OCI-LY7 (cell line): ENCODE measurements at regions not wholly inside any gene's neighbourhood (a gene's known extent, or its start where the extent isn't known, plus 50 kb on each side); places are given as distances from the start of the nearest gene placed in this dataset.

Source experiments
- BruUV-seq: library from RNA; stranded (reverse); fragments of 400-500 nt; replicated peaks from 2 replicates; lab custom pipeline; 2021; lab: Mats Ljungman, UMichigan
- CTCF ChIA-PET: fragments of 300-600 bp; sonication (Branson Sonifier 250); formaldehyde crosslinking; loops from one replicate; lab custom pipeline; 2022; ENCODE audit warnings: antibody characterized with exemption; ENCODE audit not compliant: unreplicated experiment; lab: Charles Lee
- POLR2A ChIA-PET: fragments of 300-600 bp; sonication (Branson Sonifier 250); formaldehyde crosslinking; loops from one replicate; lab custom pipeline; 2022; ENCODE audit warnings: antibody characterized with exemption; lab: Charles Lee
- DNase-seq: peaks from one replicate; pipeline ENCODE4 v3.0.0-alpha.2; 2015; ENCODE audit warnings: low spot score
- H2AFZ ChIP-seq: fragments of 200-600 bp; sonication (generic), shearing (Covaris generic); 2 replicates; pipeline ENCODE4 v1.6.1; 2014; ENCODE audit warnings: mild to moderate bottlenecking, antibody characterized with exemption, low read length, moderate library complexity
- H3K27ac ChIP-seq: fragments of 200-600 bp; sonication (generic); 2 replicates; pipeline ENCODE4 v1.5.1; 2014; ENCODE audit warnings: mixed run types, low read depth, mild to moderate bottlenecking, moderate library complexity, low read length, inconsistent platforms; ENCODE audit not compliant: poor library complexity, severe bottlenecking
- H3K36me3 ChIP-seq: fragments of 200-600 bp; sonication (generic); 2 replicates; pipeline ENCODE4 v1.6.1; 2014; ENCODE audit warnings: mild to moderate bottlenecking, antibody characterized with exemption, low read length, moderate library complexity, mixed read lengths; ENCODE audit not compliant: insufficient read depth
- H3K4me1 ChIP-seq: fragments of 200-600 bp; sonication (generic); 2 replicates; pipeline ENCODE4 v1.5.1; 2014; ENCODE audit warnings: mild to moderate bottlenecking, low read length; ENCODE audit not compliant: insufficient read depth, poor library complexity, severe bottlenecking
- H3K4me2 ChIP-seq: fragments of 200-600 bp; sonication (generic); 2 replicates; pipeline ENCODE4 v1.6.1; 2014; ENCODE audit warnings: mild to moderate bottlenecking, low read length
- H3K4me3 ChIP-seq: fragments of 200-600 bp; sonication (generic); 2 replicates; pipeline ENCODE4 v1.5.1; 2014; ENCODE audit warnings: mild to moderate bottlenecking, low read depth, low read length; ENCODE audit not compliant: poor library complexity, severe bottlenecking
- H3K79me2 ChIP-seq: fragments of 200-600 bp; sonication (generic); 2 replicates; pipeline ENCODE4 v1.6.1; 2016; ENCODE audit warnings: low read depth, mild to moderate bottlenecking, low read length, moderate library complexity, mixed read lengths; ENCODE audit not compliant: insufficient read depth
- H3K9me2 ChIP-seq: fragments of 200-600 bp; sonication (generic); 2 replicates; pipeline ENCODE4 v1.6.1; 2016; ENCODE audit warnings: mild to moderate bottlenecking, low read length, mixed read lengths; ENCODE audit not compliant: insufficient read depth
- H3K9me3 ChIP-seq: fragments of 200-600 bp; sonication (generic); 2 replicates; pipeline ENCODE4 v1.6.1; 2014; ENCODE audit warnings: mild to moderate bottlenecking, mixed run types, low read length, mixed read lengths
- H4K20me1 ChIP-seq: fragments of 200-600 bp; sonication (generic); 2 replicates; pipeline ENCODE4 v1.6.1; 2014; ENCODE audit warnings: mild to moderate bottlenecking, antibody characterized with exemption, low read length, moderate library complexity, mixed read lengths; ENCODE audit not compliant: insufficient read depth
- EZH2phosphoT487 ChIP-seq: fragments of 200-600 bp; sonication (generic); IDR thresholded peaks from 2 replicates; pipeline ENCODE4 v1.6.1; 2018; ENCODE audit warnings: low read depth, borderline replicate concordance, mild to moderate bottlenecking, mixed run types, antibody characterized with exemption, low read length, moderate library complexity, mixed read lengths
- intact Hi-C: fragments of 100-400 bp; cut with micrococcal nuclease; formaldehyde crosslinking; loops from one replicate; pipeline ENCODE4 v1.10.0; 2022; ENCODE audit not compliant: unreplicated experiment
- TF ChIP-seq, protein P1 (sequence below): fragments of 200-600 bp; sonication (generic); conservative IDR thresholded peaks from 2 replicates; pipeline ENCODE4 v1.5.1; 2014; ENCODE audit warnings: mild to moderate bottlenecking, antibody characterized with exemption, low read length, moderate library complexity, mixed read lengths

DNA sequence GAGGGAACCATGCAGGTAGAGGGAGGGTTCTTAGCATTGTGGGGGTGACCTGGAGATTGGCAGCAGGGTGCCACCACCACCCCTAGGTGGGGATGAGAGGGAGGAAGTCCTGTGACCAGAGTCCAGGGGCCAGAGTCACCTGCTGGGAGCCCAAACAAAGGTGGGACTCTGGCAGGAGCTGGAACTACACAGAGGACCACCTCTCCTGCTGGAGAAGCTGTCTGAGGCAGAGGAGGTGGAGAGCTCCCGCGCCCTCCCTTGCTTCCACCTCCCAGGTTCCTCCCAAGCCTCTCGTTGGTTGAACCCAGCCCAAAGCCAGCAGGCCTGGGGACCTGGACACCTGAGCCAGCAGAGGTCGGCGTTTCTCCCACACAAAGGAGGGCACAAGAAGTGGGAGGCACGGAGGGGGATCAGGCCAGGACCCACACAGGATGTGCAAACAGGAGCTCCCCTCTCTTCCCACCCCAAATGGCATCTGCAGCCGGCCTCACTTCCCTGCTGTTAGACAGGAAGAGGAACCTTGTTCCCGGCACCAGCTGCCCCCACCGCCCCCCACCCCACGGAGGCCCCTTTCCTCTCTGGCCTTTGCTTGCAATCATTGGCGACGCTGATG, 154.6 kb downstream of the SEC14L1 start:
- H3K79me2 ChIP-seq, result no peaks in the 10 kb centered on the region
- no TSS peak for BruUV-seq
- H3K4me1 ChIP-seq, result no peaks in the 10 kb centered on the region
- no peak overlapping the region for H3K4me2 ChIP-seq
- no peak overlapping the region for H3K4me3 ChIP-seq
- CTCF ChIA-PET, result no interaction called here
- no peaks in the 10 kb centered on the region for H3K9me2 ChIP-seq
- H3K27ac ChIP-seq, result no peak overlapping the region
- no peak for DNase-seq
- peaks cover 9% of the 10 kb centered on the region; the same call in 1 of the 2 replicates for H3K36me3 ChIP-seq
- POLR2A ChIA-PET, result no interaction called here
- no peaks in the 10 kb centered on the region for H3K9me3 ChIP-seq
- no peak overlapping the region for H2AFZ ChIP-seq
- no peaks in the 10 kb centered on the region for H4K20me1 ChIP-seq
- TF ChIP-seq, protein P1, sequence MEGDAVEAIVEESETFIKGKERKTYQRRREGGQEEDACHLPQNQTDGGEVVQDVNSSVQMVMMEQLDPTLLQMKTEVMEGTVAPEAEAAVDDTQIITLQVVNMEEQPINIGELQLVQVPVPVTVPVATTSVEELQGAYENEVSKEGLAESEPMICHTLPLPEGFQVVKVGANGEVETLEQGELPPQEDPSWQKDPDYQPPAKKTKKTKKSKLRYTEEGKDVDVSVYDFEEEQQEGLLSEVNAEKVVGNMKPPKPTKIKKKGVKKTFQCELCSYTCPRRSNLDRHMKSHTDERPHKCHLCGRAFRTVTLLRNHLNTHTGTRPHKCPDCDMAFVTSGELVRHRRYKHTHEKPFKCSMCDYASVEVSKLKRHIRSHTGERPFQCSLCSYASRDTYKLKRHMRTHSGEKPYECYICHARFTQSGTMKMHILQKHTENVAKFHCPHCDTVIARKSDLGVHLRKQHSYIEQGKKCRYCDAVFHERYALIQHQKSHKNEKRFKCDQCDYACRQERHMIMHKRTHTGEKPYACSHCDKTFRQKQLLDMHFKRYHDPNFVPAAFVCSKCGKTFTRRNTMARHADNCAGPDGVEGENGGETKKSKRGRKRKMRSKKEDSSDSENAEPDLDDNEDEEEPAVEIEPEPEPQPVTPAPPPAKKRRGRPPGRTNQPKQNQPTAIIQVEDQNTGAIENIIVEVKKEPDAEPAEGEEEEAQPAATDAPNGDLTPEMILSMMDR, result no peak
- TF ChIP-seq EZH2phosphoT487, result no peak
- intact Hi-C loops, result no loop called here

DNA sequence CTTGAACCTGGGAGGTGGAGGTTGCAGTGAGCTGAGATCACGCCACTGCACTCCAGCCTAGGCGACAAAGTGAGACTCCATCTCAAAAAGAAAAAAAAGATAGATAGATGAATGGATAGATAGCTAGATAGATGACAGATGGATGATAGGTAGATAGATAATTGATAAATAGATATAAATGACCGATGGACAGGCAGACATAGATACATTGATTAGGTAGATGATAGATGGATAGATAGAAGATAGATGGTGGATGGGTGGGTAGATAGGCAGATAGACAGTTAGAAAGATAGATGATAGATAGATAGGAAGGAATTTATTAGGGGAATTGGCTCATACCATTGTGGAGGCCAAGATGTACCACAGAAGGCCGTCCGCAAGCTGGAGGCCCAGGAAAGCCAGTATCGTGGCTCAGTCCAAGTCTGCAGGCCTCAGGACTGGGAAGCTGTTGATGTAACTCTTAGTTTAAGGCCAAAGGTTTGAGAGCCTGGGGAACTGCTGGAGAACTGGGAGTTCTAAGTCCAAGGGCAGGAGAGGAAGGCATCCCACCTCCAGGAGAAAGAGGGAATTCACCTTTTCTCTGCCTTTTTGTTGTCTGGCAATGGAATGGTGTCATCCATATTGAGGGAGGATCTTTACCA, 156.1 kb downstream of the SEC14L1 start:
- Histone ChIP-seq H3K4me1 (no peaks in the 10 kb centered on the region), H3K79me2 (no peaks in the 10 kb centered on the region), H3K9me2 (no peaks in the 10 kb centered on the region), H2AFZ (no peak overlapping the region), H3K9me3 (no peaks in the 10 kb centered on the region), H3K4me2 (no peak overlapping the region), H3K4me3 (no peak overlapping the region), H3K27ac (no peak overlapping the region), H3K36me3 (peaks cover 9% of the 10 kb centered on the region; the same call in 1 of the 2 replicates), H4K20me1 (no peaks in the 10 kb centered on the region)
- ChIA-PET CTCF (no interaction called here), POLR2A (no interaction called here)
- intact Hi-C loops, result no loop called here
- DNase-seq, result no peak
- TF ChIP-seq, protein P1, result no peak
- no peak for TF ChIP-seq EZH2phosphoT487
- BruUV-seq, result no TSS peak
